ENCODE measurements at regions not wholly inside any gene's neighbourhood (a gene's known extent, or its start where the extent isn't known, plus 50 kb on each side); places are given as distances from the start of the nearest gene placed in this dataset.

- TF ChIP-seq FOXM1 (IDR thresholded peaks at IDR 0.05; ENCODE audit: borderline replicate concordance, low read depth): no peak
- TF ChIP-seq, protein P1, sequence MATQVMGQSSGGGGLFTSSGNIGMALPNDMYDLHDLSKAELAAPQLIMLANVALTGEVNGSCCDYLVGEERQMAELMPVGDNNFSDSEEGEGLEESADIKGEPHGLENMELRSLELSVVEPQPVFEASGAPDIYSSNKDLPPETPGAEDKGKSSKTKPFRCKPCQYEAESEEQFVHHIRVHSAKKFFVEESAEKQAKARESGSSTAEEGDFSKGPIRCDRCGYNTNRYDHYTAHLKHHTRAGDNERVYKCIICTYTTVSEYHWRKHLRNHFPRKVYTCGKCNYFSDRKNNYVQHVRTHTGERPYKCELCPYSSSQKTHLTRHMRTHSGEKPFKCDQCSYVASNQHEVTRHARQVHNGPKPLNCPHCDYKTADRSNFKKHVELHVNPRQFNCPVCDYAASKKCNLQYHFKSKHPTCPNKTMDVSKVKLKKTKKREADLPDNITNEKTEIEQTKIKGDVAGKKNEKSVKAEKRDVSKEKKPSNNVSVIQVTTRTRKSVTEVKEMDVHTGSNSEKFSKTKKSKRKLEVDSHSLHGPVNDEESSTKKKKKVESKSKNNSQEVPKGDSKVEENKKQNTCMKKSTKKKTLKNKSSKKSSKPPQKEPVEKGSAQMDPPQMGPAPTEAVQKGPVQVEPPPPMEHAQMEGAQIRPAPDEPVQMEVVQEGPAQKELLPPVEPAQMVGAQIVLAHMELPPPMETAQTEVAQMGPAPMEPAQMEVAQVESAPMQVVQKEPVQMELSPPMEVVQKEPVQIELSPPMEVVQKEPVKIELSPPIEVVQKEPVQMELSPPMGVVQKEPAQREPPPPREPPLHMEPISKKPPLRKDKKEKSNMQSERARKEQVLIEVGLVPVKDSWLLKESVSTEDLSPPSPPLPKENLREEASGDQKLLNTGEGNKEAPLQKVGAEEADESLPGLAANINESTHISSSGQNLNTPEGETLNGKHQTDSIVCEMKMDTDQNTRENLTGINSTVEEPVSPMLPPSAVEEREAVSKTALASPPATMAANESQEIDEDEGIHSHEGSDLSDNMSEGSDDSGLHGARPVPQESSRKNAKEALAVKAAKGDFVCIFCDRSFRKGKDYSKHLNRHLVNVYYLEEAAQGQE (IDR thresholded peaks at IDR 0.05; ENCODE audit: low read depth): no peak
- no peak for TF ChIP-seq NFIC (IDR thresholded peaks at IDR 0.05)
- no peak for TF ChIP-seq RAD21 (IDR thresholded peaks at IDR 0.05; ENCODE audit: low read depth)
- TF ChIP-seq CEBPB (IDR thresholded peaks at IDR 0.05): no peak
- no peak for TF ChIP-seq TEAD4 (IDR thresholded peaks at IDR 0.05)
- no peak for TF ChIP-seq EGR1 (IDR thresholded peaks at IDR 0.05)
- no peak for TF ChIP-seq YY1 (IDR thresholded peaks at IDR 0.05; ENCODE audit: low read depth)
- no peak for TF ChIP-seq TAF1 (IDR thresholded peaks at IDR 0.05; ENCODE audit: low read depth)
- TF ChIP-seq, protein P2, sequence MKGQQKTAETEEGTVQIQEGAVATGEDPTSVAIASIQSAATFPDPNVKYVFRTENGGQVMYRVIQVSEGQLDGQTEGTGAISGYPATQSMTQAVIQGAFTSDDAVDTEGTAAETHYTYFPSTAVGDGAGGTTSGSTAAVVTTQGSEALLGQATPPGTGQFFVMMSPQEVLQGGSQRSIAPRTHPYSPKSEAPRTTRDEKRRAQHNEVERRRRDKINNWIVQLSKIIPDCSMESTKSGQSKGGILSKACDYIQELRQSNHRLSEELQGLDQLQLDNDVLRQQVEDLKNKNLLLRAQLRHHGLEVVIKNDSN (IDR thresholded peaks at IDR 0.05): no peak
- TF ChIP-seq ZBTB7A (IDR thresholded peaks at IDR 0.05; ENCODE audit: low read depth): no peak
- TF ChIP-seq TCF12 (IDR thresholded peaks at IDR 0.05; ENCODE audit: low read depth): no peak
- no peak for TF ChIP-seq CREB1 (IDR thresholded peaks at IDR 0.05; ENCODE audit: low read depth)
- TF ChIP-seq, protein P3, sequence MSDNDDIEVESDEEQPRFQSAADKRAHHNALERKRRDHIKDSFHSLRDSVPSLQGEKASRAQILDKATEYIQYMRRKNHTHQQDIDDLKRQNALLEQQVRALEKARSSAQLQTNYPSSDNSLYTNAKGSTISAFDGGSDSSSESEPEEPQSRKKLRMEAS (IDR thresholded peaks at IDR 0.05): no peak
These were observed 193.9 kb downstream of the PHLDA1 start for GRCh38 chr12:75837700-75838099.

- no peak for TF ChIP-seq CREB1 (IDR thresholded peaks at IDR 0.05; ENCODE audit: low read depth)
- no peak for TF ChIP-seq NFIC (IDR thresholded peaks at IDR 0.05)
- TF ChIP-seq, protein P3 (IDR thresholded peaks at IDR 0.05): no peak
- no peak for TF ChIP-seq EP300 (IDR thresholded peaks at IDR 0.05; ENCODE audit: borderline replicate concordance)
- no peak for TF ChIP-seq FOXM1 (IDR thresholded peaks at IDR 0.05; ENCODE audit: borderline replicate concordance, low read depth)
- TF ChIP-seq, protein P2 (IDR thresholded peaks at IDR 0.05): no peak
- no peak for TF ChIP-seq TAF1 (IDR thresholded peaks at IDR 0.05; ENCODE audit: low read depth)
- no peak for TF ChIP-seq RAD21 (IDR thresholded peaks at IDR 0.05; ENCODE audit: low read depth)
- TF ChIP-seq ZBTB7A (IDR thresholded peaks at IDR 0.05; ENCODE audit: low read depth): no peak
- TF ChIP-seq CEBPB (IDR thresholded peaks at IDR 0.05): no peak
- TF ChIP-seq, protein P1 (IDR thresholded peaks at IDR 0.05; ENCODE audit: low read depth): no peak
- no peak for TF ChIP-seq TCF12 (IDR thresholded peaks at IDR 0.05; ENCODE audit: low read depth)
- TF ChIP-seq TEAD4 (IDR thresholded peaks at IDR 0.05): no peak
- no peak for TF ChIP-seq YY1 (IDR thresholded peaks at IDR 0.05; ENCODE audit: low read depth)
- TF ChIP-seq EGR1 (IDR thresholded peaks at IDR 0.05): no peak
These were observed 195.0 kb downstream of the PHLDA1 start for GRCh38 chr12:75836533-75836932.

- TF ChIP-seq EGR1 (IDR thresholded peaks at IDR 0.05) (no peak), FOXM1 (IDR thresholded peaks at IDR 0.05; ENCODE audit: borderline replicate concordance, low read depth) (no peak), RAD21 (IDR thresholded peaks at IDR 0.05; ENCODE audit: low read depth) (no peak), YY1 (IDR thresholded peaks at IDR 0.05; ENCODE audit: low read depth) (no peak), EP300 (IDR thresholded peaks at IDR 0.05; ENCODE audit: borderline replicate concordance) (no peak), CEBPB (IDR thresholded peaks at IDR 0.05) (no peak), TAF1 (IDR thresholded peaks at IDR 0.05; ENCODE audit: low read depth) (no peak), TEAD4 (IDR thresholded peaks at IDR 0.05) (no peak), CREB1 (IDR thresholded peaks at IDR 0.05; ENCODE audit: low read depth) (no peak), TCF12 (IDR thresholded peaks at IDR 0.05; ENCODE audit: low read depth) (no peak)
- TF ChIP-seq, protein P2 (IDR thresholded peaks at IDR 0.05): no peak
- TF ChIP-seq, protein P1 (IDR thresholded peaks at IDR 0.05; ENCODE audit: low read depth): no peak
- TF ChIP-seq, protein P3 (IDR thresholded peaks at IDR 0.05): no peak
These were observed 197.0 kb downstream of the PHLDA1 start for GRCh38 chr12:75834591-75834990.

Data from Ishikawa (cell line).